AG09319 (cell line): ENCODE measurements at regions not wholly inside any gene's neighbourhood (a gene's known extent, or its start where the extent isn't known, plus 50 kb on each side); places are given as distances from the start of the nearest gene placed in this dataset.

Experiments used
- DNase-seq: peaks from one replicate; pipeline ENCODE4 v3.0.0-alpha.2; 2010; ENCODE audit warnings: low read depth; ENCODE audit errors: extremely low read depth
- CTCF ChIP-seq: IDR thresholded peaks from 2 replicates; pipeline ENCODE4 v1.5.1; 2011; ENCODE audit warnings: low read depth, mild to moderate bottlenecking, inconsistent platforms, low read length, moderate library complexity

- no peak for DNase-seq
- TF ChIP-seq CTCF, result no peak
Observed at GRCh38 chr10:53749439-53749838, 976.9 kb upstream of the MBL2 start.

GRCh38 chr10:53748319-53748718 is 975.7 kb upstream of the MBL2 start:
- DNase-seq, result no peak
- TF ChIP-seq CTCF, result no peak

- TF ChIP-seq CTCF, result no peak
Observed at GRCh38 chr10:53744746-53745145, 972.2 kb upstream of the MBL2 start.

GRCh38 chr10:53744176-53744575 is 971.6 kb upstream of the MBL2 start:
- no peak for DNase-seq
- TF ChIP-seq CTCF, result no peak

More at GRCh38 chr10:53744746-53745145, 972.2 kb upstream of the MBL2 start:
- DNase-seq, result no peak

GRCh38 chr10:53737132-53737531 is 964.5 kb upstream of the MBL2 start:
- no peak for TF ChIP-seq CTCF
- DNase-seq, result no peak

GRCh38 chr10:53726921-53727320 is 954.3 kb upstream of the MBL2 start:
- DNase-seq, result no peak
- TF ChIP-seq CTCF, result no peak

- DNase-seq, result no peak
- no peak for TF ChIP-seq CTCF
Observed at GRCh38 chr10:53724581-53724980, 952.0 kb upstream of the MBL2 start.
